Astrocyte of the spinal cord (primary cell): ENCODE measurements at regions not wholly inside any gene's neighbourhood (a gene's known extent, or its start where the extent isn't known, plus 50 kb on each side); places are given as distances from the start of the nearest gene placed in this dataset.

Source experiments
- DNase-seq: peaks from one replicate; pipeline ENCODE4 v3.0.0; 2011; ENCODE audit warnings: low read depth, low spot score
- H3K4me3 ChIP-seq: 2 replicates; pipeline ENCODE4 v1.5.1; 2011; ENCODE audit warnings: low read depth, mild to moderate bottlenecking, low read length, moderate library complexity
- in situ Hi-C: cut with HindIII; loops from 2 replicates; pipeline ENCODE4 v1.10.0; 2017; ENCODE audit warnings: low sequenced_read_pairs
- TF ChIP-seq, protein P1 (sequence below): IDR thresholded peaks from 2 replicates; pipeline ENCODE4 v1.5.1; 2012; ENCODE audit warnings: low read depth, mild to moderate bottlenecking, low read length, inconsistent platforms

DNA sequence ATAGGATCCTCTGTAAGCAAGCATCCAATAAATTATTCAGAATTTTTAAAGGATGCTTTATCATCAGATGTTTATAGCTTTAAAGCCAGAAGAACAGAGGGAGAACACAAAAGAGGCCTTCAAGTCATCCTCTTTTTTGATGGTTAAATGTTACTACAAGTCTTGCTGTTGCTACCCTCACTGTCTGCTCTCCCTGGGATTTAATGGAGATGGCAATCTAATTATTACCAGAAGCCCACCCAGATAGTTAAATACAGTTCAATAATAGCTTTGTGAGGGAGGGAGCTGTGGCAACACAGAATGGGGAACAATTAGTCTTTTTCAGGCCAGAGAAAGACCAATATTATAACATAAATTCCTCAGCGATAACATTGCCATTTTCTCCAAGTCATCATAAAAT is 87.0 kb upstream of the ACTBL2 start:
- TF ChIP-seq, protein P1, sequence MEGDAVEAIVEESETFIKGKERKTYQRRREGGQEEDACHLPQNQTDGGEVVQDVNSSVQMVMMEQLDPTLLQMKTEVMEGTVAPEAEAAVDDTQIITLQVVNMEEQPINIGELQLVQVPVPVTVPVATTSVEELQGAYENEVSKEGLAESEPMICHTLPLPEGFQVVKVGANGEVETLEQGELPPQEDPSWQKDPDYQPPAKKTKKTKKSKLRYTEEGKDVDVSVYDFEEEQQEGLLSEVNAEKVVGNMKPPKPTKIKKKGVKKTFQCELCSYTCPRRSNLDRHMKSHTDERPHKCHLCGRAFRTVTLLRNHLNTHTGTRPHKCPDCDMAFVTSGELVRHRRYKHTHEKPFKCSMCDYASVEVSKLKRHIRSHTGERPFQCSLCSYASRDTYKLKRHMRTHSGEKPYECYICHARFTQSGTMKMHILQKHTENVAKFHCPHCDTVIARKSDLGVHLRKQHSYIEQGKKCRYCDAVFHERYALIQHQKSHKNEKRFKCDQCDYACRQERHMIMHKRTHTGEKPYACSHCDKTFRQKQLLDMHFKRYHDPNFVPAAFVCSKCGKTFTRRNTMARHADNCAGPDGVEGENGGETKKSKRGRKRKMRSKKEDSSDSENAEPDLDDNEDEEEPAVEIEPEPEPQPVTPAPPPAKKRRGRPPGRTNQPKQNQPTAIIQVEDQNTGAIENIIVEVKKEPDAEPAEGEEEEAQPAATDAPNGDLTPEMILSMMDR, result no peak
- in situ Hi-C loops, result no loop called here
- no peak for DNase-seq
- H3K4me3 ChIP-seq, result no peak overlapping the region

DNA sequence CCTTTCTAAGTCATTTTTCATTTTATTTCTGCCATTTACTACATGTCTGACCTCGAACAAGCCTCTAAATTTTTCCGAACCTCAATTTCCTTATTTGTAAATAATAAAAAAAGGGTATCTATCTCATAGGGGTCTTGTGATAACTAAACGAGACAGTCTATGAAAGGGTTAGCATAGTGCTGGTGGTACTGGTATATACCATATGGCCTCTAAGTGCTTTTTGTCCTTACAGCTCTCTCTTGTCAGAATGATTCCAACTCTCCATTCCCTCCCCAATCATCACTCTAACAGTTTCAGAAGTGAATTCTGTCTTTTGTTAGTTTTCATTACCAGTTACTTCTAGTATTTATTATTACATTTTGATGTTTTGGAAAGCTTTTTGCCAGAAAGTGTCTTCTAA is 85.5 kb upstream of the ACTBL2 start:
- no peak for DNase-seq
- no peak overlapping the region for H3K4me3 ChIP-seq
- TF ChIP-seq, protein P1, result no peak
- in situ Hi-C loops, result no loop called here

DNA sequence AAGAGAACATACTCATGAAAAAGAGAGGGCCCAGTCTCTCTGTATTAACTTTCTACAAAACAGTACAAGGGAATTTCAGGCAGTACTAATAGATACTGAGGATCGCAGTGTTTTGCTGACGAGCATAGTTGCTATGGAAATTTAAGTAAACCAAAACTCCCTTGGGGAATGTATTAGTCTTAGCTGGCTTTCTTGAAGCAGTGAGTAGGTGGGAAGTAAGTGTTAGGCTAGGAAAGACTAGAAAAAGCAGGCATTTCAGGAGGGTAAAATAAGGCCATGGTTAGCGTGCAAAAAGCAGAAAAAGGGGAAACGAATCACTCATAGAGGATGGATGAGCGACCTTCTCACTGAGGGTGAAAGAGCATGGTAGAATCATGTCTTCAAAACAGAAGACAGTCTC is 84.3 kb upstream of the ACTBL2 start:
- in situ Hi-C loops, result no loop called here
- peak; percentile 75 for DNase-seq
- TF ChIP-seq, protein P1, result no peak
- no peak overlapping the region for H3K4me3 ChIP-seq

DNA sequence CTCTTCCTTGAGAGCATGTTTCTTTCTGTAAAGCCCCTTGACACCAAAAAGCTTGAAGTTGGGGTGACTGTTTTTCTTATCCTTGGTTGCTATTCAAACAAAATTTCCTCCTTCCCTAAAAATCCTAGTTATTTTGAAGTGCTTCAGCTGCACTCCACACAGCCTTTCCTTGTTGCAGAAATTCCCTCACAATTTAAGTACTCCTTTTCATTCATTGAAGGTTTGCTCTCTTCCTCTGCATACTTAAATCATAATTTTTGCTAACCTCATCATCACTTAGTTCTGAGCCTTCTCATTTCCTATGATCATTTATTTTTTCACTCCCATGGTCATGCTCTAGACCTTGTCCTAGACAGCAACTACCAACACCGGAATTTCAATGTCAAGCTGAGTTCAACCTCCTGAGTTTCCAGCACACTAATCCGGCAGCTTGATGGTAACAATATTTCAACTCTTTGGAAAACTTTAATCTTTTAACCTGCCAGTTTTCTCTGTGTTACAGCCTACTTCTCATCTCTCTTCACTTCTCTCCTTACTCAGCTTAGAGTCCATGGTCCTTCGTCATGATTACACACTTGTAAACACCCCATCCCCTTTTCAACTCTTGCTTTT is 78.7 kb upstream of the ACTBL2 start:
- in situ Hi-C loops, result no loop called here
- TF ChIP-seq, protein P1, result no peak

DNA sequence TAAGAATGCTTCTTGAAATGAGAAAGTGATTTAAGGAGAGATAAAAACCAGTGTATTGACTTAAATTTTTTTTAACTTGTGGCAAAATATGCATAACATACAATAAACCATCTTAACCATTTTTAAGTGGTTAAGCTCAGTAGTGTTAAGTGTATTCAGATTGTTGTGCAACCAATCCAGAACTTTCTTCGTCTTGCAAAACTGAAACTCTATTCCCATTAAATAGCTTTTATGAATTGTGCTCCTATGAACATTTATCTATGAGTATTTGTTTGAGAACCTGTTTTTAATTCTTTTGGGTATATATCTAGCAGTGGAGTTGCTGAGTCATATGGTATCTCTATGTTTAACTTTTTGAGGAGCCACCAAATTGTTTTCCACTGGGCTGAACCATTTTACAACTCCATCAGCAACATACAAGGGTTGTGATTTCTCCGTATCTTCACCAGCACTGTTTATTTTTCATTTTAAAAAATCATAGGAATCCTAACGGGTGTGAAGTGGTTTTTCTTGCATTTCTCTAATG is 76.6 kb upstream of the ACTBL2 start:
- TF ChIP-seq, protein P1, result no peak
- in situ Hi-C loops, result no loop called here
- no peak overlapping the region for H3K4me3 ChIP-seq
- DNase-seq, result no peak

More for the DNA sequence above, 78.7 kb upstream of the ACTBL2 start:
- H3K4me3 ChIP-seq, result no peak overlapping the region
- DNase-seq, result no peak

DNA sequence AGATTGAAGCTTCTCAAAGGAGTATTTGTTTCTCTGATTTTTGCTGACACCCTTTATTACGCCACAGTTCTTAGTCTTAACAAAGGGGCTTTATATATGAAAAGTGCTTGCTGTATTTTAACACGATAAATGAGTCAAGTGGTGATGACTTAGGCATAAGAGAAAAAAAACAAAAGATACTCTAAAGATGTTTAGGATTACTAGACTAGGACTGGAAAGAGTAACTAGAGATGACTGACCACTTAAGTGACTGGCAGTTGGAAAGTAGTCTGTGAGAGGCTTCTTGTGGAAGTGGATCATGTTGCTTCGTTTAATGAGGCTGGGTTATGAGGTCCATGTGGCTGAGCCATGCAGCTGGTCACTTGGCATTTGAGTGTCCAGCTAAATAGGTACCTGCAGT is 69.4 kb upstream of the ACTBL2 start:
- in situ Hi-C loops, result no loop called here
- no peak overlapping the region for H3K4me3 ChIP-seq
- DNase-seq, result no peak
- TF ChIP-seq, protein P1, result no peak
